ENCODE measurements at regions not wholly inside any gene's neighbourhood (a gene's known extent, or its start where the extent isn't known, plus 50 kb on each side); places are given as distances from the start of the nearest gene placed in this dataset.
A peak's percentile ranks its signal among the peaks of the same experiment; 100 is the strongest.

DNA sequence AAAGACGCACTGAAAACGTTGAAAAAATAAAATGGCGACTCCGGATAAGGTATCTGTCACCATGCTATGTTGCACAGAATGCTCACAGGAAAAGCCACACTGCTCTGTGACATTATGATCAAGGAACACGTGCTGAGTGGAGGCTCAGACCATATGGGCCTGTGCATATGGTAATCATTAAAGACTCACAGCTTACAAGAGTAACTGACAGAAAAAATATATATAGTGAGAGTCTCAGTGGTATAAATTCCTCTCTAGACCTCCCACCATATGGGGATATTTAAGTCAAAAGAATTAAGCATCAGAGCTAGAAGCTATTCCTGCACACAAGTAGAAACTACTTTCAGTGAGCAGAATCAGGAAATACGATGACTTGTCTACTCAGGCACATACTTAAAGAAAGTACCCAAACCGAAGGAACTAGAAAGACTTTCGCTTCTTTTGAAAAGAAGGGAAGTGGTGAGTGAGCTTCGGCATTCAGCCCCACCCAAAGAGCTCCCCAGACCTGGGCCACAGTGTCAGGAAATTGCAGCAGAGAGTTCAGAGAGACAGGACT is 65.1 kb upstream of the MPP7 start (continued):
- TF ChIP-seq, protein P1, sequence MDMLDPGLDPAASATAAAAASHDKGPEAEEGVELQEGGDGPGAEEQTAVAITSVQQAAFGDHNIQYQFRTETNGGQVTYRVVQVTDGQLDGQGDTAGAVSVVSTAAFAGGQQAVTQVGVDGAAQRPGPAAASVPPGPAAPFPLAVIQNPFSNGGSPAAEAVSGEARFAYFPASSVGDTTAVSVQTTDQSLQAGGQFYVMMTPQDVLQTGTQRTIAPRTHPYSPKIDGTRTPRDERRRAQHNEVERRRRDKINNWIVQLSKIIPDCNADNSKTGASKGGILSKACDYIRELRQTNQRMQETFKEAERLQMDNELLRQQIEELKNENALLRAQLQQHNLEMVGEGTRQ (IDR thresholded peaks at IDR 0.05; ENCODE audit: borderline replicate concordance, low read depth, low read length), result no peak
- TF ChIP-seq, protein P2, sequence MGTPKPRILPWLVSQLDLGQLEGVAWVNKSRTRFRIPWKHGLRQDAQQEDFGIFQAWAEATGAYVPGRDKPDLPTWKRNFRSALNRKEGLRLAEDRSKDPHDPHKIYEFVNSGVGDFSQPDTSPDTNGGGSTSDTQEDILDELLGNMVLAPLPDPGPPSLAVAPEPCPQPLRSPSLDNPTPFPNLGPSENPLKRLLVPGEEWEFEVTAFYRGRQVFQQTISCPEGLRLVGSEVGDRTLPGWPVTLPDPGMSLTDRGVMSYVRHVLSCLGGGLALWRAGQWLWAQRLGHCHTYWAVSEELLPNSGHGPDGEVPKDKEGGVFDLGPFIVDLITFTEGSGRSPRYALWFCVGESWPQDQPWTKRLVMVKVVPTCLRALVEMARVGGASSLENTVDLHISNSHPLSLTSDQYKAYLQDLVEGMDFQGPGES (IDR thresholded peaks at IDR 0.05), result no peak
- TF ChIP-seq POLR2AphosphoS5 (IDR thresholded peaks at IDR 0.05; ENCODE audit: low read length) (no peak), SPI1 (IDR thresholded peaks at IDR 0.05; ENCODE audit: borderline replicate concordance, insufficient read depth, low read depth, low read length) (peak; percentile 91), ZNF24 (IDR thresholded peaks at IDR 0.05) (0 out of 2 replicates have a peak, but pooled peaks have one; percentile 21), CREB1 (IDR thresholded peaks at IDR 0.05; ENCODE audit: low read depth) (no peak), NR2C1 (IDR thresholded peaks at IDR 0.05) (no peak), MTA2 (IDR thresholded peaks at IDR 0.05; ENCODE audit: low read depth) (0 out of 2 replicates have a peak, but pooled peaks have one; percentile 29), RAD21 (IDR thresholded peaks at IDR 0.05; ENCODE audit: insufficient read depth, low read depth, low read length) (0 out of 2 replicates have a peak, but pooled peaks have one; percentile 1), YBX1 (IDR thresholded peaks at IDR 0.05) (no peak), KAT2A (conservative IDR thresholded peaks at IDR 0.05; ENCODE audit: control insufficient read depth, low read depth, low read length) (no peak), BHLHE40 (IDR thresholded peaks at IDR 0.05; ENCODE audit: borderline replicate concordance in 1 of 2, low read depth in 2 of 2, low read length in 1 of 2) (peak in 1 of 2 experiments; percentile 31; a peak in 3 of 4 replicates)
- TF ChIP-seq, protein P3, sequence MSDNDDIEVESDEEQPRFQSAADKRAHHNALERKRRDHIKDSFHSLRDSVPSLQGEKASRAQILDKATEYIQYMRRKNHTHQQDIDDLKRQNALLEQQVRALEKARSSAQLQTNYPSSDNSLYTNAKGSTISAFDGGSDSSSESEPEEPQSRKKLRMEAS (IDR thresholded peaks at IDR 0.05; ENCODE audit: low read depth, low read length), result no peak
- TF ChIP-seq, protein P4, sequence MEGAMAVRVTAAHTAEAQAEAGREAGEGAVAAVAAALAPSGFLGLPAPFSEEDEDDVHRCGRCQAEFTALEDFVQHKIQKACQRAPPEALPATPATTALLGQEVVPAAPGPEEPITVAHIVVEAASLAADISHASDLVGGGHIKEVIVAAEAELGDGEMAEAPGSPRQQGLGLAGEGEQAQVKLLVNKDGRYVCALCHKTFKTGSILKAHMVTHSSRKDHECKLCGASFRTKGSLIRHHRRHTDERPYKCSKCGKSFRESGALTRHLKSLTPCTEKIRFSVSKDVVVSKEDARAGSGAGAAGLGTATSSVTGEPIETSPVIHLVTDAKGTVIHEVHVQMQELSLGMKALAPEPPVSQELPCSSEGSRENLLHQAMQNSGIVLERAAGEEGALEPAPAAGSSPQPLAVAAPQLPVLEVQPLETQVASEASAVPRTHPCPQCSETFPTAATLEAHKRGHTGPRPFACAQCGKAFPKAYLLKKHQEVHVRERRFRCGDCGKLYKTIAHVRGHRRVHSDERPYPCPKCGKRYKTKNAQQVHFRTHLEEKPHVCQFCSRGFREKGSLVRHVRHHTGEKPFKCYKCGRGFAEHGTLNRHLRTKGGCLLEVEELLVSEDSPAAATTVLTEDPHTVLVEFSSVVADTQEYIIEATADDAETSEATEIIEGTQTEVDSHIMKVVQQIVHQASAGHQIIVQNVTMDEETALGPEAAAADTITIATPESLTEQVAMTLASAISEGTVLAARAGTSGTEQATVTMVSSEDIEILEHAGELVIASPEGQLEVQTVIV (IDR thresholded peaks at IDR 0.05; ENCODE audit: borderline replicate concordance, partially characterized antibody), result no peak
- TF ChIP-seq, protein P5, sequence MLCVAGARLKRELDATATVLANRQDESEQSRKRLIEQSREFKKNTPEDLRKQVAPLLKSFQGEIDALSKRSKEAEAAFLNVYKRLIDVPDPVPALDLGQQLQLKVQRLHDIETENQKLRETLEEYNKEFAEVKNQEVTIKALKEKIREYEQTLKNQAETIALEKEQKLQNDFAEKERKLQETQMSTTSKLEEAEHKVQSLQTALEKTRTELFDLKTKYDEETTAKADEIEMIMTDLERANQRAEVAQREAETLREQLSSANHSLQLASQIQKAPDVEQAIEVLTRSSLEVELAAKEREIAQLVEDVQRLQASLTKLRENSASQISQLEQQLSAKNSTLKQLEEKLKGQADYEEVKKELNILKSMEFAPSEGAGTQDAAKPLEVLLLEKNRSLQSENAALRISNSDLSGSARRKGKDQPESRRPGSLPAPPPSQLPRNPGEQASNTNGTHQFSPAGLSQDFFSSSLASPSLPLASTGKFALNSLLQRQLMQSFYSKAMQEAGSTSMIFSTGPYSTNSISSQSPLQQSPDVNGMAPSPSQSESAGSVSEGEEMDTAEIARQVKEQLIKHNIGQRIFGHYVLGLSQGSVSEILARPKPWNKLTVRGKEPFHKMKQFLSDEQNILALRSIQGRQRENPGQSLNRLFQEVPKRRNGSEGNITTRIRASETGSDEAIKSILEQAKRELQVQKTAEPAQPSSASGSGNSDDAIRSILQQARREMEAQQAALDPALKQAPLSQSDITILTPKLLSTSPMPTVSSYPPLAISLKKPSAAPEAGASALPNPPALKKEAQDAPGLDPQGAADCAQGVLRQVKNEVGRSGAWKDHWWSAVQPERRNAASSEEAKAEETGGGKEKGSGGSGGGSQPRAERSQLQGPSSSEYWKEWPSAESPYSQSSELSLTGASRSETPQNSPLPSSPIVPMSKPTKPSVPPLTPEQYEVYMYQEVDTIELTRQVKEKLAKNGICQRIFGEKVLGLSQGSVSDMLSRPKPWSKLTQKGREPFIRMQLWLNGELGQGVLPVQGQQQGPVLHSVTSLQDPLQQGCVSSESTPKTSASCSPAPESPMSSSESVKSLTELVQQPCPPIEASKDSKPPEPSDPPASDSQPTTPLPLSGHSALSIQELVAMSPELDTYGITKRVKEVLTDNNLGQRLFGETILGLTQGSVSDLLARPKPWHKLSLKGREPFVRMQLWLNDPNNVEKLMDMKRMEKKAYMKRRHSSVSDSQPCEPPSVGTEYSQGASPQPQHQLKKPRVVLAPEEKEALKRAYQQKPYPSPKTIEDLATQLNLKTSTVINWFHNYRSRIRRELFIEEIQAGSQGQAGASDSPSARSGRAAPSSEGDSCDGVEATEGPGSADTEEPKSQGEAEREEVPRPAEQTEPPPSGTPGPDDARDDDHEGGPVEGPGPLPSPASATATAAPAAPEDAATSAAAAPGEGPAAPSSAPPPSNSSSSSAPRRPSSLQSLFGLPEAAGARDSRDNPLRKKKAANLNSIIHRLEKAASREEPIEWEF (IDR thresholded peaks at IDR 0.05; ENCODE audit: insufficient replicate concordance, low read depth, low read length), result no peak
- TF ChIP-seq, protein P6, sequence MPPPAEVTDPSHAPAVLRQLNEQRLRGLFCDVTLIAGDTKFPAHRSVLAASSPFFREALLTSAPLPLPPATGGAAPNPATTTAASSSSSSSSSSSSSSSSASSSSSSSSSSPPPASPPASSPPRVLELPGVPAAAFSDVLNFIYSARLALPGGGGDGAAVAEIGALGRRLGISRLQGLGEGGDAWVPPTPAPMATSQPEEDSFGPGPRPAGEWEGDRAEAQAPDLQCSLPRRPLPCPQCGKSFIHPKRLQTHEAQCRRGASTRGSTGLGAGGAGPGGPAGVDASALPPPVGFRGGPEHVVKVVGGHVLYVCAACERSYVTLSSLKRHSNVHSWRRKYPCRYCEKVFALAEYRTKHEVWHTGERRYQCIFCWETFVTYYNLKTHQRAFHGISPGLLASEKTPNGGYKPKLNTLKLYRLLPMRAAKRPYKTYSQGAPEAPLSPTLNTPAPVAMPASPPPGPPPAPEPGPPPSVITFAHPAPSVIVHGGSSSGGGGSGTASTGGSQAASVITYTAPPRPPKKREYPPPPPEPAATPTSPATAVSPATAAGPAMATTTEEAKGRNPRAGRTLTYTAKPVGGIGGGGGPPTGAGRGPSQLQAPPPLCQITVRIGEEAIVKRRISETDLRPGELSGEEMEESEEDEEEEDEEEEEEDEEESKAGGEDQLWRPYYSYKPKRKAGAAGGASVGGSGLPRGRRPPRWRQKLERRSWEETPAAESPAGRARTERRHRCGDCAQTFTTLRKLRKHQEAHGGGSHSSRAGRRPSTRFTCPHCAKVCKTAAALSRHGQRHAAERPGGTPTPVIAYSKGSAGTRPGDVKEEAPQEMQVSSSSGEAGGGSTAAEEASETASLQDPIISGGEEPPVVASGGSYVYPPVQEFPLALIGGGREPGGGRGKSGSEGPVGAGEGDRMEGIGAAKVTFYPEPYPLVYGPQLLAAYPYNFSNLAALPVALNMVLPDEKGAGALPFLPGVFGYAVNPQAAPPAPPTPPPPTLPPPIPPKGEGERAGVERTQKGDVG (CRISPR knock-in tag; IDR thresholded peaks at IDR 0.05), result no peak

Data from GM12878 (cell line).